ENCODE measurements at regions not wholly inside any gene's neighbourhood (a gene's known extent, or its start where the extent isn't known, plus 50 kb on each side); places are given as distances from the start of the nearest gene placed in this dataset.
A peak's percentile ranks its signal among the peaks of the same experiment; 100 is the strongest.

DNA sequence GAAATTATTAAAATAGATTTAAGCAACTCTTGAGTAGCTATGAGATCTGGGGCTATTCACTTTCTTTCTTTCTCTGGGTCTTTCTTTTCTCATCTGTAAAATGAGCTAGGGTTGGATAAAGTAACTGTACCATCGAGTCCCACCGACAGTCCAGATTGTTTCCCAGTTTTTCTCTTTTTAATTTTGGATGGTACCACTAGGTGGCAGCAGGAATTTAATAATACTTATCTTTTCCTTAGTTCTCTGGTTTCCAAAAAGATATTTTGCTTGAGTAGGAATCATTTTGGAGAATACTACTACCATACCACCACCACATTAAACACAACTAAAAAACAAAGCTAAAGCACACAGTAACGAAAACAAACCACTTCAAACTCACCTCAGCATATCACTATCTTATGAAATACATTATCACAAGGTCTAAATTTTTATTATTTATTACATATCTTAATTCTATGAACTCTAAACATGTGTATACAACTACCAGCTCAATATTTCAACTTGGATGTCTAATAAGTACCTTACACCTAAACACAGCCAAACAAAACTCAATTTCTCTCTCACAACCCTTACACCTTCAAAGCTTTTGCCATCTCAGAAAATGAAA is 584.0 kb downstream of the KCNA4 start:
- Histone ChIP-seq H3K27me3 (ENCODE audit: insufficient read depth, low read length) (no peaks in the 10 kb centered on the region), H3K4me2 (ENCODE audit: low read length) (no peak overlapping the region), H3K4me1 (ENCODE audit: control insufficient read depth in 1 of 2, insufficient read depth in 2 of 2, low read length in 2 of 2) (no peaks in the 10 kb centered on the region), H2AFZ (ENCODE audit: low read depth, low read length, poor library complexity, severe bottlenecking) (no peak overlapping the region), H3K79me2 (ENCODE audit: insufficient read depth, low read length) (no peaks in the 10 kb centered on the region), H3K36me3 (ENCODE audit: control insufficient read depth in 1 of 2, insufficient read depth in 2 of 2, low read length in 2 of 2) (no peaks in the 10 kb centered on the region), H3K4me3 (replicated peaks in 1 of 2; ENCODE audit: low read depth in 1 of 2, low read length in 2 of 2) (no peak overlapping the region), H3K9me2 (ENCODE audit: insufficient read depth) (no peaks in the 10 kb centered on the region), H3K27ac (ENCODE audit: low read depth, low read length) (no peak overlapping the region), H3K9ac (ENCODE audit: low read length) (no peak overlapping the region), H4K20me1 (ENCODE audit: insufficient read depth) (no peaks in the 10 kb centered on the region), H3K9me3 (ENCODE audit: control insufficient read depth in 1 of 2, insufficient read depth in 1 of 2, low read depth in 1 of 2, low read length in 2 of 2) (no peaks in the 10 kb centered on the region)
- DNase-seq (ENCODE audit: low read depth, low spot score) (peak; percentile 3), ATAC-seq (peak; percentile 46; the same call in 1 of the 2 replicates)
- CTCF ChIA-PET: interaction anchor here (0.7 to 1.2 kb wide), 2 partner anchors 18 to 89 kb away, joined by 3 to 4 read pairs; no protein-coding TSS in a partner anchor
- POLR2A ChIA-PET: interaction anchor here (0.7 kb wide), 1 partner anchor 710 kb away, joined by 3 read pairs; no protein-coding TSS in a partner anchor
- RAD21 ChIA-PET (ENCODE audit: low non-redundant PET in 1 of 2, low total read pairs in 2 of 2, uncharacterized antibody in 2 of 2, unreplicated experiment in 2 of 2): no interaction called here
- intact Hi-C loops (cut with micrococcal nuclease): loop anchor here (1.0 to 10.0 kb wide), 4 partner anchors 710 to 1738 kb away; no protein-coding TSS in a partner anchor
- BruUV-seq (replicated peaks): no TSS peak
- peak; percentile 49; the same call in 1 of the 2 replicates for TF ChIP-seq RAD21 (IDR thresholded peaks at IDR 0.05; ENCODE audit: low read depth)
- TF ChIP-seq JUND (IDR thresholded peaks at IDR 0.05): no peak
- TF ChIP-seq, protein P1, sequence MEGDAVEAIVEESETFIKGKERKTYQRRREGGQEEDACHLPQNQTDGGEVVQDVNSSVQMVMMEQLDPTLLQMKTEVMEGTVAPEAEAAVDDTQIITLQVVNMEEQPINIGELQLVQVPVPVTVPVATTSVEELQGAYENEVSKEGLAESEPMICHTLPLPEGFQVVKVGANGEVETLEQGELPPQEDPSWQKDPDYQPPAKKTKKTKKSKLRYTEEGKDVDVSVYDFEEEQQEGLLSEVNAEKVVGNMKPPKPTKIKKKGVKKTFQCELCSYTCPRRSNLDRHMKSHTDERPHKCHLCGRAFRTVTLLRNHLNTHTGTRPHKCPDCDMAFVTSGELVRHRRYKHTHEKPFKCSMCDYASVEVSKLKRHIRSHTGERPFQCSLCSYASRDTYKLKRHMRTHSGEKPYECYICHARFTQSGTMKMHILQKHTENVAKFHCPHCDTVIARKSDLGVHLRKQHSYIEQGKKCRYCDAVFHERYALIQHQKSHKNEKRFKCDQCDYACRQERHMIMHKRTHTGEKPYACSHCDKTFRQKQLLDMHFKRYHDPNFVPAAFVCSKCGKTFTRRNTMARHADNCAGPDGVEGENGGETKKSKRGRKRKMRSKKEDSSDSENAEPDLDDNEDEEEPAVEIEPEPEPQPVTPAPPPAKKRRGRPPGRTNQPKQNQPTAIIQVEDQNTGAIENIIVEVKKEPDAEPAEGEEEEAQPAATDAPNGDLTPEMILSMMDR (IDR thresholded peaks at IDR 0.05 in 2 of 3, conservative IDR thresholded peaks at IDR 0.05 in 1 of 3; ENCODE audit: borderline replicate concordance in 1 of 3, insufficient read depth in 1 of 3, low read depth in 2 of 3, low read length in 2 of 3): peak; percentile 21 to 62 (median 30); a peak in 3 of 6 replicates

DNA sequence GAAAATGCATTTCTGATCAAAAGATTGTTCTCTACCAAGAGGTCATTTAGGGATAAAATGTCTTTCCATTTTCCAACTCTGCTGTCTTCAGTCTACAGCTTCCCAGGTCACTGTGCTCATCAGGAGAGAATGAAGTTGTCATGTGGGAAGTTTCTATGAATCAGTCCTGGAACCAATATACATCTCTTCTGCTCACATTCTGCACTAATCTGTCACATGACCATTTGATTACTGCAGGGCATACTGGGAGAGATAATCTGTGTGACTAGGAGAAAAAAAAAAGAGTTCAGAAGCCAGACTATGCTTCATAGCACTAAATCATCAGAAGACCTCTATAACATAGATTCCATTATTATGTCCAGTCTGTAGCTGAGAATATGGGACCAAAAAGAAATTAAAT is 611.5 kb downstream of the KCNA4 start:
- no peak overlapping the region for H3K4me3 ChIP-seq (replicated peaks in 1 of 2; ENCODE audit: low read depth in 1 of 2, low read length in 2 of 2)
- ChIA-PET CTCF (no interaction called here), POLR2A (no interaction called here), RAD21 (ENCODE audit: low non-redundant PET in 1 of 2, low total read pairs in 2 of 2, uncharacterized antibody in 2 of 2, unreplicated experiment in 2 of 2) (no interaction called here)
- H3K27me3 ChIP-seq (ENCODE audit: insufficient read depth, low read length): peaks cover 3% of the 10 kb centered on the region
- H3K27ac ChIP-seq (ENCODE audit: low read depth, low read length): no peak overlapping the region
- no peaks in the 10 kb centered on the region for H4K20me1 ChIP-seq (ENCODE audit: insufficient read depth)
- no peak for ATAC-seq
- DNase-seq (ENCODE audit: low read depth, low spot score): no peak
- no peak overlapping the region for H2AFZ ChIP-seq (ENCODE audit: low read depth, low read length, poor library complexity, severe bottlenecking)
- H3K9me3 ChIP-seq (ENCODE audit: control insufficient read depth in 1 of 2, insufficient read depth in 1 of 2, low read depth in 1 of 2, low read length in 2 of 2): no peaks in the 10 kb centered on the region
- no peak overlapping the region for H3K4me2 ChIP-seq (ENCODE audit: low read length)
- no peaks in the 10 kb centered on the region for H3K79me2 ChIP-seq (ENCODE audit: insufficient read depth, low read length)
- H3K9me2 ChIP-seq (ENCODE audit: insufficient read depth): no peaks in the 10 kb centered on the region
- BruUV-seq (replicated peaks): no TSS peak
- H3K4me1 ChIP-seq (ENCODE audit: control insufficient read depth in 1 of 2, insufficient read depth in 2 of 2, low read length in 2 of 2): no peaks in the 10 kb centered on the region
- no peaks in the 10 kb centered on the region for H3K36me3 ChIP-seq (ENCODE audit: control insufficient read depth in 1 of 2, insufficient read depth in 2 of 2, low read length in 2 of 2)
- intact Hi-C loops (cut with micrococcal nuclease): no loop called here
- no peak overlapping the region for H3K9ac ChIP-seq (ENCODE audit: low read length)
- TF ChIP-seq, protein P2, sequence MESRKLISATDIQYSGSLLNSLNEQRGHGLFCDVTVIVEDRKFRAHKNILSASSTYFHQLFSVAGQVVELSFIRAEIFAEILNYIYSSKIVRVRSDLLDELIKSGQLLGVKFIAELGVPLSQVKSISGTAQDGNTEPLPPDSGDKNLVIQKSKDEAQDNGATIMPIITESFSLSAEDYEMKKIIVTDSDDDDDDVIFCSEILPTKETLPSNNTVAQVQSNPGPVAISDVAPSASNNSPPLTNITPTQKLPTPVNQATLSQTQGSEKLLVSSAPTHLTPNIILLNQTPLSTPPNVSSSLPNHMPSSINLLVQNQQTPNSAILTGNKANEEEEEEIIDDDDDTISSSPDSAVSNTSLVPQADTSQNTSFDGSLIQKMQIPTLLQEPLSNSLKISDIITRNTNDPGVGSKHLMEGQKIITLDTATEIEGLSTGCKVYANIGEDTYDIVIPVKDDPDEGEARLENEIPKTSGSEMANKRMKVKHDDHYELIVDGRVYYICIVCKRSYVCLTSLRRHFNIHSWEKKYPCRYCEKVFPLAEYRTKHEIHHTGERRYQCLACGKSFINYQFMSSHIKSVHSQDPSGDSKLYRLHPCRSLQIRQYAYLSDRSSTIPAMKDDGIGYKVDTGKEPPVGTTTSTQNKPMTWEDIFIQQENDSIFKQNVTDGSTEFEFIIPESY (IDR thresholded peaks at IDR 0.05; ENCODE audit: extremely low read depth, insufficient replicate concordance, low read length): no peak
- no peak for TF ChIP-seq ZFX (IDR thresholded peaks at IDR 0.05)
- TF ChIP-seq, protein P1 (IDR thresholded peaks at IDR 0.05 in 2 of 3, conservative IDR thresholded peaks at IDR 0.05 in 1 of 3; ENCODE audit: borderline replicate concordance in 1 of 3, insufficient read depth in 1 of 3, low read depth in 2 of 3, low read length in 2 of 3): no peak
- no peak for TF ChIP-seq YY1 (IDR thresholded peaks at IDR 0.05; ENCODE audit: extremely low read depth, insufficient replicate concordance, low read depth, low read length)
- TF ChIP-seq TCF7L2 (IDR thresholded peaks at IDR 0.05; ENCODE audit: borderline replicate concordance, extremely low read depth, insufficient read depth, insufficient read length): no peak
- TF ChIP-seq ZNF274 (IDR thresholded peaks at IDR 0.05; ENCODE audit: low read depth, low read length): no peak
- TF ChIP-seq RAD21 (IDR thresholded peaks at IDR 0.05; ENCODE audit: low read depth): no peak
- TF ChIP-seq EZH2phosphoT487 (IDR thresholded peaks at IDR 0.05; ENCODE audit: borderline replicate concordance): no peak
- no peak for TF ChIP-seq FOSL1 (IDR thresholded peaks at IDR 0.05; ENCODE audit: low read depth)
- no peak for TF ChIP-seq EGR1 (IDR thresholded peaks at IDR 0.05; ENCODE audit: low read depth)
- no peak for TF ChIP-seq EZH2 (IDR thresholded peaks at IDR 0.05)
